WTC11 (cell line): ENCODE measurements at regions not wholly inside any gene's neighbourhood (a gene's known extent, or its start where the extent isn't known, plus 50 kb on each side); places are given as distances from the start of the nearest gene placed in this dataset.

Experiments
- ATAC-seq: fragments of 200-7000 bp; cut with Tn5 transposase; 2 replicates; pipeline ENCODE4 v1.10.0; 2021; ENCODE audit warnings: mild to moderate bottlenecking, moderate library complexity
- CTCF ChIA-PET: fragments of 300-600 bp; sonication (Branson Sonifier 250); formaldehyde crosslinking; loops from one replicate; lab custom pipeline; 2021; ENCODE audit warnings: antibody characterized with exemption; lab: Charles Lee
- POLR2A ChIA-PET: fragments of 350-600 bp; sonication (Branson Sonifier 250); formaldehyde crosslinking; loops from one replicate; lab custom pipeline; 2021; ENCODE audit warnings: antibody characterized with exemption; lab: Charles Lee
- DNase-seq: peaks from one replicate; pipeline ENCODE4 v3.0.0; 2021; ENCODE audit warnings: low spot score
- H3K27ac Mint-ChIP-seq: 2 replicates; pipeline ENCODE4 v1.8.0; 2021; ENCODE audit warnings: mixed read lengths
- H3K27me3 Mint-ChIP-seq: 2 replicates; pipeline ENCODE4 v1.8.0; 2021; ENCODE audit warnings: low read depth, mild to moderate bottlenecking, moderate library complexity, mixed read lengths
- H3K36me3 Mint-ChIP-seq: 2 replicates; pipeline ENCODE4 v1.8.0; 2021; ENCODE audit warnings: mixed read lengths
- H3K4me1 Mint-ChIP-seq: 2 replicates; pipeline ENCODE4 v1.8.0; 2022; ENCODE audit warnings: mixed read lengths
- H3K4me3 Mint-ChIP-seq: 2 replicates; pipeline ENCODE4 v1.8.0; 2021; ENCODE audit warnings: mild to moderate bottlenecking, moderate library complexity, mixed read lengths
- H3K9me3 Mint-ChIP-seq: 2 replicates; pipeline ENCODE4 v1.8.0; 2021; ENCODE audit warnings: mixed read lengths
- AR ChIP-seq: fragments of 250-450 bp; sonication (Bioruptor Pico); IDR thresholded peaks from 2 replicates; pipeline ENCODE4 v1.9.0; 2021; ENCODE audit warnings: mild to moderate bottlenecking
- CREM ChIP-seq: sonication (generic); formaldehyde crosslinking; IDR thresholded peaks from 2 replicates; pipeline ENCODE4 v1.8.1; 2022; ENCODE audit warnings: mild to moderate bottlenecking, missing genetic modification reagents, moderate library complexity
- E2F5 ChIP-seq: sonication (generic); formaldehyde crosslinking; IDR thresholded peaks from 2 replicates; pipeline ENCODE4 v1.8.1; 2022; ENCODE audit warnings: mild to moderate bottlenecking, moderate library complexity, missing genetic modification reagents
- ETV6 ChIP-seq: sonication (generic); formaldehyde crosslinking; IDR thresholded peaks from 2 replicates; pipeline ENCODE4 v1.8.1; 2022; ENCODE audit warnings: mild to moderate bottlenecking, missing genetic modification reagents
- FOXK1 ChIP-seq: sonication (generic); formaldehyde crosslinking; IDR thresholded peaks from 2 replicates; pipeline ENCODE4 v1.8.0; 2022; ENCODE audit warnings: mild to moderate bottlenecking, moderate library complexity, missing genetic modification reagents
- IRF1 ChIP-seq: sonication (generic); formaldehyde crosslinking; IDR thresholded peaks from 2 replicates; pipeline ENCODE4 v1.8.0; 2023; ENCODE audit warnings: missing genetic modification reagents
- JUN ChIP-seq: sonication (generic); formaldehyde crosslinking; IDR thresholded peaks from 2 replicates; pipeline ENCODE4 v1.8.0; 2023; ENCODE audit warnings: mild to moderate bottlenecking, missing genetic modification reagents
- KAT7 ChIP-seq: sonication (generic); formaldehyde crosslinking; IDR thresholded peaks from 2 replicates; pipeline ENCODE4 v1.8.1; 2023; ENCODE audit warnings: missing genetic modification reagents, mild to moderate bottlenecking, borderline replicate concordance
- NFATC4 ChIP-seq: fragments of 250-450 bp; sonication (Bioruptor Pico); IDR thresholded peaks from 2 replicates; pipeline ENCODE4 v1.9.0; 2021; ENCODE audit warnings: mild to moderate bottlenecking
- NFYB ChIP-seq: sonication (generic); formaldehyde crosslinking; conservative IDR thresholded peaks from 2 replicates; pipeline ENCODE4 v1.8.0; 2022; ENCODE audit warnings: low read depth, missing genetic modification reagents
- RELA ChIP-seq: sonication (generic); formaldehyde crosslinking; IDR thresholded peaks from 2 replicates; pipeline ENCODE4 v1.8.1; 2022; ENCODE audit warnings: missing genetic modification reagents, mild to moderate bottlenecking, borderline replicate concordance
- SOX15 ChIP-seq: fragments of 250-450 bp; sonication (Bioruptor Pico); IDR thresholded peaks from 2 replicates; pipeline ENCODE4 v1.9.0; 2021; ENCODE audit warnings: mild to moderate bottlenecking
- ZNF121 ChIP-seq: sonication (generic); formaldehyde crosslinking; IDR thresholded peaks from 2 replicates; pipeline ENCODE4 v1.8.0; 2023; ENCODE audit warnings: missing genetic modification reagents
- ZNF138 ChIP-seq: sonication (generic); formaldehyde crosslinking; conservative IDR thresholded peaks from 2 replicates; pipeline ENCODE4 v1.8.1; 2022; ENCODE audit warnings: mild to moderate bottlenecking, moderate library complexity, missing genetic modification reagents
- ZNF232 ChIP-seq: sonication (generic); formaldehyde crosslinking; IDR thresholded peaks from 2 replicates; pipeline ENCODE4 v1.8.0; 2022; ENCODE audit warnings: mild to moderate bottlenecking, missing genetic modification reagents
- ZNF396 ChIP-seq: fragments of 250-450 bp; sonication (Bioruptor Pico); IDR thresholded peaks from 2 replicates; pipeline ENCODE4 v1.8.0; 2021; ENCODE audit warnings: mild to moderate bottlenecking, moderate library complexity, borderline replicate concordance
- ZNF416 ChIP-seq: fragments of 250-450 bp; sonication (Bioruptor Pico); IDR thresholded peaks from 2 replicates; pipeline ENCODE4 v1.9.0; 2021; ENCODE audit warnings: mild to moderate bottlenecking, inconsistent platforms
- ZSCAN18 ChIP-seq: fragments of 250-450 bp; sonication (Bioruptor Pico); IDR thresholded peaks from 2 replicates; pipeline ENCODE4 v2.1.2; 2022; ENCODE audit warnings: mild to moderate bottlenecking, moderate library complexity
- TF ChIP-seq, protein P1 (sequence below): sonication (generic); formaldehyde crosslinking; IDR thresholded peaks from 2 replicates; pipeline ENCODE4 v1.8.1; 2023; ENCODE audit warnings: mild to moderate bottlenecking, missing genetic modification reagents, moderate library complexity
- TF ChIP-seq, protein P2 (sequence below): sonication (generic); formaldehyde crosslinking; IDR thresholded peaks from 2 replicates; pipeline ENCODE4 v1.8.0; 2022; ENCODE audit warnings: mild to moderate bottlenecking, missing genetic modification reagents

- Mint-ChIP-seq H3K4me1 (peaks cover 31% of the 10 kb centered on the region), H3K4me3 (no peak overlapping the region), H3K36me3 (peaks cover 37% of the 10 kb centered on the region), H3K27me3 (peaks cover 5% of the 10 kb centered on the region), H3K27ac (no peak overlapping the region), H3K9me3 (peaks cover 42% of the 10 kb centered on the region)
- ChIA-PET POLR2A (no interaction called here), CTCF (no interaction called here)
- DNase-seq (no peak), ATAC-seq (no peak)
- TF ChIP-seq ZNF121 (CRISPR knock-in tag), result no peak
Observed at GRCh38 chr5:124227914-124228313, 518.5 kb downstream of the ZNF608 start.

DNA sequence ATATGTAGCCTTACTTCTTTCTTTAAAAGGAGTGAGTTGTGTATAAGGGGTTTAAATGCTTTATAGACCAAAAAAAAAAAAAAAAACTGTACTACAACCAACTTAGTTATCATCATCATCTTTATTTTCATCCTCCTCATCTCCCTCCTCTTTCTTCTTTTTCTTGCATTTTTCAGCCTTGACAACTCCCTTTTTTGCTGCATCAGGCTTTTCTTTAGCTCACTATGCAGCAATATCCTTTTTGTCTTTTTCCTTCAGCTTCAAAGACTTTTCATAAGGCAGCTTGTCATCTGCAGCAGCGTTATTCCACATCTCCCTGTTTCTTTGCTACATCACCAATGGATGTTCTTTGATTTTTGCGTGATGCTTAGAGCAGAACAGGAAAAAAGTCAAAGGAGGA, 526.0 kb downstream of the ZNF608 start:
- no peak for TF ChIP-seq ZSCAN18
- no peak for TF ChIP-seq CREM
- TF ChIP-seq ZNF396, result no peak
- TF ChIP-seq FOXK1, result no peak
- TF ChIP-seq AR, result no peak
- TF ChIP-seq NFYB (CRISPR knock-in tag), result no peak
- TF ChIP-seq E2F5, result no peak
- TF ChIP-seq, protein P1, sequence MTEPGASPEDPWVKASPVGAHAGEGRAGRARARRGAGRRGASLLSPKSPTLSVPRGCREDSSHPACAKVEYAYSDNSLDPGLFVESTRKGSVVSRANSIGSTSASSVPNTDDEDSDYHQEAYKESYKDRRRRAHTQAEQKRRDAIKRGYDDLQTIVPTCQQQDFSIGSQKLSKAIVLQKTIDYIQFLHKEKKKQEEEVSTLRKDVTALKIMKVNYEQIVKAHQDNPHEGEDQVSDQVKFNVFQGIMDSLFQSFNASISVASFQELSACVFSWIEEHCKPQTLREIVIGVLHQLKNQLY (CRISPR knock-in tag), result no peak
- TF ChIP-seq KAT7, result no peak
- no peak for TF ChIP-seq IRF1 (CRISPR knock-in tag)
- no peak for TF ChIP-seq RELA (CRISPR knock-in tag)
- TF ChIP-seq ZNF138, result no peak
- no peak for TF ChIP-seq JUN
- no peak for TF ChIP-seq ETV6 (CRISPR knock-in tag)
- TF ChIP-seq NFATC4 (CRISPR knock-in tag), result no peak
- no peak for TF ChIP-seq SOX15
- no peak for TF ChIP-seq ZNF232
- TF ChIP-seq, protein P2, sequence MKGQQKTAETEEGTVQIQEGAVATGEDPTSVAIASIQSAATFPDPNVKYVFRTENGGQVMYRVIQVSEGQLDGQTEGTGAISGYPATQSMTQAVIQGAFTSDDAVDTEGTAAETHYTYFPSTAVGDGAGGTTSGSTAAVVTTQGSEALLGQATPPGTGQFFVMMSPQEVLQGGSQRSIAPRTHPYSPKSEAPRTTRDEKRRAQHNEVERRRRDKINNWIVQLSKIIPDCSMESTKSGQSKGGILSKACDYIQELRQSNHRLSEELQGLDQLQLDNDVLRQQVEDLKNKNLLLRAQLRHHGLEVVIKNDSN (CRISPR knock-in tag), result no peak
- TF ChIP-seq ZNF416 (CRISPR knock-in tag), result no peak
- Mint-ChIP-seq H3K4me3 (no peak overlapping the region), H3K4me1 (no peaks in the 10 kb centered on the region), H3K27me3 (no peaks in the 10 kb centered on the region; the same call in 1 of the 2 replicates), H3K9me3 (peaks cover 36% of the 10 kb centered on the region), H3K36me3 (peaks cover 31% of the 10 kb centered on the region), H3K27ac (no peak overlapping the region)
- CTCF ChIA-PET, result no interaction called here
- DNase-seq, result no peak
- POLR2A ChIA-PET, result no interaction called here
- ATAC-seq, result no peak
